ENCODE measurements at regions not wholly inside any gene's neighbourhood (a gene's known extent, or its start where the extent isn't known, plus 50 kb on each side); places are given as distances from the start of the nearest gene placed in this dataset.

GRCh38 chr18:70956554-70956953 lies 667.7 kb downstream of the SOCS6 start:
- TF ChIP-seq, protein P1, sequence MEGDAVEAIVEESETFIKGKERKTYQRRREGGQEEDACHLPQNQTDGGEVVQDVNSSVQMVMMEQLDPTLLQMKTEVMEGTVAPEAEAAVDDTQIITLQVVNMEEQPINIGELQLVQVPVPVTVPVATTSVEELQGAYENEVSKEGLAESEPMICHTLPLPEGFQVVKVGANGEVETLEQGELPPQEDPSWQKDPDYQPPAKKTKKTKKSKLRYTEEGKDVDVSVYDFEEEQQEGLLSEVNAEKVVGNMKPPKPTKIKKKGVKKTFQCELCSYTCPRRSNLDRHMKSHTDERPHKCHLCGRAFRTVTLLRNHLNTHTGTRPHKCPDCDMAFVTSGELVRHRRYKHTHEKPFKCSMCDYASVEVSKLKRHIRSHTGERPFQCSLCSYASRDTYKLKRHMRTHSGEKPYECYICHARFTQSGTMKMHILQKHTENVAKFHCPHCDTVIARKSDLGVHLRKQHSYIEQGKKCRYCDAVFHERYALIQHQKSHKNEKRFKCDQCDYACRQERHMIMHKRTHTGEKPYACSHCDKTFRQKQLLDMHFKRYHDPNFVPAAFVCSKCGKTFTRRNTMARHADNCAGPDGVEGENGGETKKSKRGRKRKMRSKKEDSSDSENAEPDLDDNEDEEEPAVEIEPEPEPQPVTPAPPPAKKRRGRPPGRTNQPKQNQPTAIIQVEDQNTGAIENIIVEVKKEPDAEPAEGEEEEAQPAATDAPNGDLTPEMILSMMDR (IDR thresholded peaks at IDR 0.05; ENCODE audit: borderline replicate concordance, extremely low read depth, low read length, poor library complexity, severe bottlenecking) = no peak
- no peak for TF ChIP-seq EZH2 (IDR thresholded peaks at IDR 0.05; ENCODE audit: borderline replicate concordance, low read depth, low read length, severe bottlenecking)
